ENCODE measurements at regions not wholly inside any gene's neighbourhood (a gene's known extent, or its start where the extent isn't known, plus 50 kb on each side); places are given as distances from the start of the nearest gene placed in this dataset.

DNA sequence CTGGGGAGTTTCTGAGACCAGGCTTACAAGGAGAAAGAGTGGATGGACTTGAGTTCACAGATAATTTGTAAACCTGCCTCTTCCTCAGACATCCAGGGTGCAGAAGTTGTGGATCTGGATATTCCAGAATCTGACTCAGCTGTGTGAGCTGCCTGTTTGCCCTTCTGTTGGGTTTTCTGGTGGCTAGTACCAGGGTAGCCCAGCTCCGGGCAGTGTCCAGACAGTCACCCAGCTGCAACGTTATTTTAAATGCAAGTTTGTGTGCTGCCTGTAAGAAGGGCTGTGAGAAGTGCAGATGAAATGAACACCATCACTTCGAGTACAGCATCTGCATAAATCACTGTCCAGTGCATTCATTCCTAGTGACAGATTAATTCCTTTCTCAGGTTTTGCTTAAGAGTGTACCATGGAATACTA is 1053.0 kb downstream of the TUSC7 start:
- no peak for DNase-seq (ENCODE audit: low read depth)

GRCh38 chr3:117763561-117763960 is 1054.0 kb downstream of the TUSC7 start:
- no peak for DNase-seq (ENCODE audit: low read depth)

DNA sequence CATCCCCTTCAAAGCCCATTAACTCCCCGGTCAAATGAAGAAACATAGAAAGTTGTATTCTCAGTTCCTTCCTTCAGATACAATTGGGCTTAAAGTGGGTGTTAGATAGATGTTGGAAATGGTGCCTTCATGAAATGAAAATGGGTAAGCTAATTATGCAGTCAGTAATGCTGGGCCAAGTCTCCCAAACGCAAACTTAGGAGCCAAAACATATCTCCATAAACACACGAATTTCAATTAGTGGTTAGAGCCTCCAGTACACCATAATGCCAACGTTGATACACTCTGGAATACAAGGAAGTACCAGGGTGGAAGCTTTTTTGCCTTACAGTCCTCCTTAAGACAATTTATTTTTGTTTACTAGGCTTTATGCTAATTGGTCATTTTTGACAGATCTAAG is 1059.0 kb downstream of the TUSC7 start:
- no peak for DNase-seq (ENCODE audit: low read depth)

DNA sequence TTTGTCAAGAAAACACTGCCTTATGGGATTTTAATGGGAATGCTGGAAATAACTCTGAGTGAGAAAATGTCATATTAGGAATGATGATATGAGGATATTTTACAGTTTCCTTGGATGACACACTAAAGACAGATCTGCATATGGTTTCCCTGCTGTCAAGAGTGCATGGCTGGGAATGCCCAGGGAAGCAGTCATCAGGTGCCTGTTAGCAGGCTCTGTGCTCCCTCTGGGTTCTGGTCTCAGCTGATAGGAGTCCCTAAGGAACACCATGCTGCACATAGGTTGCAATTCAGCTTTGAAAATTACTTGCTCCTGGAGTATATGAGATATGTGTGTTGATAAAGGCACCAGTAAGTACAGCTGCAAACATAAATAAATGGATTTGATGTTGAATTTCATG is 1064.6 kb downstream of the TUSC7 start:
- DNase-seq (ENCODE audit: low read depth), result no peak

DNA sequence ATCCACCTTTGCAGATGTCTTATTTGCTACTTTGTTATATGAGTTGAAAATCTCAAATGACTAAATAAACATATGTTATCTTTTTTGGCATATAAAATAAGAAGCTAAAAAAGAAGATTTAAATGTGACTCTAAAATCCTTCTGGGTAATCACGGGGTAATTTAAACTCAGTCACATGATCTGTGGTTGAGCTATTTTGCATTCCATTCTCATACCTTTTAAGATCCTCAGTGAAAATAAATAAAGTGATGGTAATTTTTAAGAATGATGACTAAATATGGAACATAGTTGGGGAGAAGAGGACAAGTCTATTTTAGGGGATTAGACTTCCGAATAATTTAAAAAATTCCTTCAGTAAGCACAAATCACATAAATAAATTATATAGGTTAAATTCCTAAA is 1076.8 kb downstream of the TUSC7 start:
- no peak for DNase-seq (ENCODE audit: low read depth)

GRCh38 chr3:117788061-117788460 is 1078.5 kb downstream of the TUSC7 start:
- DNase-seq (ENCODE audit: low read depth), result no peak

DNA sequence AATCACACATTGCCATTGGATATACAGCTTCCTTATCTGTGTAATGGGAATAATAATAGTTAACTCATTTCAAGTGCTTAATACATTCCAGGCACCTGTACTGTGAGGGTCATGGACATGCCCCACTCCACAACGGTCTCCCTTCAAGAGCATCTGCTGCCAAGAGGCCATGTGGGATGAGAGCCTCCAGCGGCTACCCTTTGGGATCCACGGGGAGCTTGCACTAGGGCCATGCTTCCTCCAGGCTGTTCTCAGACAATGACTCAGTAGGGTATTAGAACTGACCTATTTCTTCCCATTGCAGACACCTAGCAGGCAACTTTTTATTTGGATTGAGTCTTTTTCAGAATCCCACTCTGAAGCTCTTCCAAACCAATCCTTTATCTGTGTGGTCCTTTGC is 1078.9 kb downstream of the TUSC7 start:
- DNase-seq (ENCODE audit: low read depth), result no peak

- DNase-seq (ENCODE audit: low read depth), result no peak
Measured at GRCh38 chr3:117790235-117790987, 1080.8 kb downstream of the TUSC7 start.

- DNase-seq (ENCODE audit: low read depth), result no peak
Measured at GRCh38 chr3:117793622-117794265, 1084.2 kb downstream of the TUSC7 start.

DNA sequence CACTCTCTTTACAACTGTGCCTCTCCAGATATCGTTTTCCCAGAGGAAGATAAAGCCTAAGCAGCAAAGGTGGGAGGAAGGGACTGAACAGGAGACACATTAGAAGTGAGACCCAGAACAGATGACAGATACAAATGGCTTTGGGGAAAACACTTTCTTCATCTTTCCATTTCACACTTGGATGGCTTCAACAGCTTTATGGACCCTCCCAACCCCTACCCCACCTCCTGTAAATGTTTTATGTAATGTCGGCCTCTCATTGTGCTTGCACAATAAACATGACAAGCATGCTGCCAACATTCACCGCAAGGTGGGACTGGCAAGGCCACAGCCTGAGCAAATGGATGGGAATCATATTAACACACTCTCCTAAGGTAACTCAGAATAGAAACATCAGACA is 1088.6 kb downstream of the TUSC7 start:
- DNase-seq (ENCODE audit: low read depth), result no peak

GRCh38 chr3:117798687-117799386 is 1089.3 kb downstream of the TUSC7 start:
- no peak for DNase-seq (ENCODE audit: low read depth)

DNA sequence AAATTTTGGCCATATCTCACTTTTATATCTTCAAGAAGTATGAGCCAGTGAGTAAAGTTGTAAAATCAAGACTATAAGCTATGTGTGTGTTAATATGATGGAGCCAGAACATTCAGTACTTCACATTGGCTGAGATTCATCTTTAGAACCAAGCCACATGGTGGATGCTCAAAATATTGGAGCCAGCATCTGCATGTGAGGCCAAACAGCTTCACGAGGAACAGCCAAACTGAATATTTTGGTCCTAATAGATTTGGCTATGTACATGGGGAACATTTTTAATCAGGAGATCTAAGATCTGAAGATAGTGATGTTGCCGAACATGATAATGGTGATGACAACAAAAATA is 1089.8 kb downstream of the TUSC7 start:
- DNase-seq (ENCODE audit: low read depth), result no peak

GRCh38 chr3:117801912-117802239 is 1092.3 kb downstream of the TUSC7 start:
- no peak for DNase-seq (ENCODE audit: low read depth)

DNA sequence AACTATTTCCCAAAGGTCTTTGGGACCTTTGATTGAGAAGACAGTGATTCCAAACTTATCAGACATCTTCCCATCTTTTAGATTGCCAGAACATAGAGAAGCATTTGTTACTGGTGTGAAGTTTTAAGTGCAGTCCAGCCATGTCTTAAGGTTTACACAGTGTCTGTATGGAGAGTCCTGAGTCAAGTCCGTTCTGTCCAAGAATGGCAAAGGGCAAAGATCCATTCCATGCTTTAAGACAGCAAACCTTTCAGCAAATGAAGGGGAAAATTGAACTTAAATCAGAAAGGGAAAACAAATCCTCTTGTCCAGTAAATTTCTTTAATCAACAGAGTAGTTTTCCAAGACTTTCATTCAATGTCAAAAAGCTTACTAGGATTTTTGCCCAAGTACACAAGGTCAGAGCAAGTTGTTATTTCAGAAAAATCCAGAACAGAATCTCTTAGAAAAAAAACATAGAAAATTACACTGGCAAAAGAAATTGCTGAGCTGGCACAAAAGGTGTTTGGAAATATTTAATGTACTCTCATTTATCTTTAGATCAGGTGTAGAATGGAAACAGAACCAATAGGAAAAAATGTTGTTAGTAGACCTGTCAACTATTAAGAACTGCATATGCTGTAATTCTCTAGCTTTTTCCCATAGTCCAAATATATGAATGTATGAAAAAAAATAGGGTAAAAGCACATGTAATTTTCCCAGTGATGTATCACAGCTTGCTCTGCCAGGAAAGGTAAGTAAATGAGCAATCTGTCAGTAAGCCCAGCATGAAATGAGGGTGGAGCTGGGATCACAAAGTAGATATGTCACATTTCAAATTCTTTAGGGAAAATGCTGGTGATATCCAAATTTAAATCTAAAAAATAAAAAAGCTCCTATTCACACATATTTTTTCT is 1099.9 kb downstream of the TUSC7 start:
- no peak for DNase-seq (ENCODE audit: low read depth)

DNA sequence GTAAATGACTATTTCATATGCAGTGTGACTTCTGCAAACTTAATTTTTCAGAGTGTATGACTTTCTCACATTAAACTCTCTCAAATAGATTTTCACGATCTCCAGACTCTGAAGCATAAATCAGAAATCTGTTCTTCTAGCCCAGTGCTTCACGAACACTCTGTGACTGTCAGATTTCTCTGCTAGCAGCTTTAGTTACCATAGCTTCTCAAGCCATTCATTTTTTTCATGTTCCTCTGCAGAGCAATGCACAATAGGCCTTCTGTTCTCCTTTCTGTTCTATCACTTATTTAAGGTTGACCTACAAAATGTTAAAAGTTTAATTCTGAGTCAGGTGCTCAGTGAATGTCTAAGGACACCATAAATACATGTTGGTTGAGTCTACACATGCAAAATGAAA is 1102.2 kb downstream of the TUSC7 start:
- no peak for DNase-seq (ENCODE audit: low read depth)

DNA sequence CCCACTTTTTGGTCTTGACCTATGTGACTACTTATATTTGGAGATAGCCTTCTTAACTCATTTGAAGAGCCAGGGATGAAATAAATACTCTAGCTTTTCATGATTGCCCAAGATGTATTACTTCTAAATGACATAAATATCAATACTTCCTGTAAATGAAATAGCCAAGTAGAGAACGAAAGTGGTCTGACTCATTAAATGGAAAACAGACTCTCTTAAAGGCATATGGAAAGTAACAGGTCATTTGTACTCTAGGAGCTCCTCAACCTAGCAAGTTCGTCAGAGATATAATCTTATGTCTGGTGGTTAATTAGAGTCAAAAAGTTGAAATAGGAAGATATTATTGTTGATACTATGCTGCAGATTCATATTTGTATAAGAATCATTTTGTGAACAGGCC is 1105.4 kb downstream of the TUSC7 start:
- DNase-seq (ENCODE audit: low read depth), result no peak

- no peak for DNase-seq (ENCODE audit: low read depth)
Measured at GRCh38 chr3:117817103-117817502, 1107.5 kb downstream of the TUSC7 start.

- no peak for DNase-seq (ENCODE audit: low read depth)
Measured at GRCh38 chr3:117818592-117818991, 1109.0 kb downstream of the TUSC7 start.

- DNase-seq (ENCODE audit: low read depth), result no peak
Measured at GRCh38 chr3:117820658-117821299, 1111.2 kb downstream of the TUSC7 start.

GRCh38 chr3:117822416-117822815 is 1112.8 kb downstream of the TUSC7 start:
- no peak for DNase-seq (ENCODE audit: low read depth)

DNA sequence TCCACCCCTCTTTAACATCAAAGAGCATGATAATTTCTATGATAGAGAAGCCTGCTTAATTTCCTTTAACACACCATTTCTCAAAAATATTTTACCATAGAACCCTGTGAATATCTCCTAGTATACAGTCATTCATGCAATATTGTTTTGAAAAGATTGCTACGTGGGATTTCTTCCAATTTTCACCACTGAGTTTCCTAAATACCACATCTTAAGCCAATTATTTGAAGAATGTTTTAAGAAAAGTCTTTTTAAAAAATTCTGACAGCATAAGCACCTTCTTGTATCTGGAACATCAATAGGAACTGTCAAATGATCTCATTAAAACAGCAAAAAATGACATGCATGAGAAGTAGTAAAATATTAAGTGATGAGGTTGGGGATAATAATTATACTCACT is 1126.7 kb downstream of the TUSC7 start:
- no peak for DNase-seq (ENCODE audit: low read depth)

- DNase-seq (ENCODE audit: low read depth), result no peak
Measured at GRCh38 chr3:117837391-117837790, 1127.8 kb downstream of the TUSC7 start.

Measured in stimulated activated CD8-positive, alpha-beta memory T cell treated with anti-CD3 and anti-CD28 coated beads, Interleukin-7, amount 100 ng/mL, for 24 hours (primary cell).